Kidney (tissue), 13 donors: ENCODE measurements at regions not wholly inside any gene's neighbourhood (a gene's known extent, or its start where the extent isn't known, plus 50 kb on each side); places are given as distances from the start of the nearest gene placed in this dataset.

Experiments
- DNase-seq, 5 donors: peaks; one replicate each; pipeline ENCODE4 v3.0.0-alpha.2; 2013 to 2020
- FAIRE-seq: peaks from 2 replicates; lab custom pipeline; 2012; peaks lifted over from hg19 to GRCh38; lab: Jason Lieb, UNC
- H3K27ac ChIP-seq, 2 donors: one replicate each; pipeline ENCODE4 v1.7.0; 2013; ENCODE audit warnings: low read depth in 2 of 2, low read length in 2 of 2, inconsistent platforms in 1 of 2
- H3K27me3 ChIP-seq: one replicate; pipeline ENCODE4 v1.7.1; 2013; ENCODE audit warnings: low read length, inconsistent platforms; ENCODE audit not compliant: control insufficient read depth, insufficient read depth
- H3K36me3 ChIP-seq, 3 donors: one replicate each; pipeline versions ENCODE4 v1.7.0 to v1.7.1; 2013; ENCODE audit warnings: low read length in 3 of 3, control low read depth in 1 of 3, inconsistent platforms in 1 of 3; ENCODE audit not compliant: insufficient read depth in 3 of 3, control insufficient read depth in 2 of 3
- H3K4me1 ChIP-seq, 3 donors: one replicate each; pipeline versions ENCODE4 v1.7.0 to v1.7.1; 2013; ENCODE audit warnings: low read length in 3 of 3, inconsistent platforms in 1 of 3, low read depth in 1 of 3; ENCODE audit not compliant: control insufficient read depth in 2 of 3, insufficient read depth in 2 of 3
- H3K4me3 ChIP-seq, 3 donors: one replicate each; pipeline versions ENCODE4 v1.7.0 to v1.8.1; 2013; ENCODE audit warnings: low read length in 3 of 3, control low read depth in 1 of 3, inconsistent platforms in 1 of 3
- H3K9ac ChIP-seq, 3 donors: one replicate each; pipeline versions ENCODE4 v1.7.0 to v1.7.1; 2013; ENCODE audit warnings: low read length in 3 of 3, control low read depth in 1 of 3, inconsistent platforms in 1 of 3
- H3K9me3 ChIP-seq, 3 donors: one replicate each; pipeline versions ENCODE4 v1.7.0 to v1.7.1; 2013; ENCODE audit warnings: low read length in 3 of 3, control low read depth in 1 of 3, inconsistent platforms in 1 of 3; ENCODE audit not compliant: control insufficient read depth in 2 of 3, insufficient read depth in 1 of 3
- intact Hi-C: fragments of 100-400 bp; cut with DNase I; formaldehyde crosslinking; loops from one replicate; pipeline ENCODE4 v1.11.1; 2022
- TF ChIP-seq, protein P1 (sequence below): IDR thresholded peaks from 3 replicates; pipeline ENCODE4 v1.5.1; 2012; ENCODE audit warnings: mild to moderate bottlenecking, moderate library complexity, borderline replicate concordance; ENCODE audit not compliant: insufficient read depth; ENCODE audit errors: extremely low read depth
- donor health status: control.
- donor health status: control.
- donor health status: control.
- donor health status: control.
- donor health status: control.
- donor health status: DM: yes; HTN: yes; CAD: no.
- donor health status: Normal renal cell carcinoma (clear cell type).

DNA sequence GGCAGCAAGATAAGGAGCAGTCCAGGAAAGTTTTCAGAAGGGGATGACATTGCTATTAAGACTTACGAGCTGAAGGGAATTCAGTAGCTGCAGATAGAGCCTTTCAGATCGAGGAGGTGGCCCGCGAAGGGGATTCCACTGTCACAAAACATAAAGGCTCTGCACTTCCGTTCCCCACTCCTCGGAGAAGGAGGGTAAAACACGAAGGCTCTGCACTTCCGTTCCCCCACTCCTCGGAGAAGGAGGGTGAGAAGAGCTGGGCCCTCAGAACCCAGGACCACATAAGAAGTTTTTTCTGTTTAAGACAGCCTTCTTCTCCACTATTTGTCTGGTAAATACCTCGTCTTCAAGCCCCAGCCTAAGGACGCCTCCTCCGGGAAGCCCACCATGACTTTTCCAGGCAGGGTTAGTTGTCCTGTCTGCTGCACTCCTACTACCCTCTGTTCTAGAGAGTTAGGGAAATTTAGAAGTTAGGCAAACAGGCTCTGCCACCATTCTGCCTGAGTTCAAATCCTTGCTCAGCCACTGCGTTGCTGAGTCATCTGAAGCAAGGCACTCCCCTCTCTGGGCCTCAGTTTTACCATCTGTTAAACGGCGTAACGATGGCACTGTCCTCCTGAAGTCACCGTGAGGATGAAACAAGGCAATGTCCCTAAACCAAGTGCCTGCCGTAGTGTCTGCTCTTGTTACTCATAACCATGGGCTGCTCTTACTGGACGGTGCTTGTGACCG, 134.1 kb upstream of the HES1 start:
- intact Hi-C loops, result loop anchor here (10.0 kb wide), 1 partner anchor 133 kb away; the partner anchor contains the start of gene HES1
- no peak for DNase-seq
- no peak for FAIRE-seq
- H3K4me1 ChIP-seq, result peaks cover 0 to 15% (median 13%) of the 10 kb centered on the region in 3 donors
- H3K9me3 ChIP-seq, result no peaks in the 10 kb centered on the region
- H3K27me3 ChIP-seq, result no peaks in the 10 kb centered on the region
- no peak overlapping the region for H3K4me3 ChIP-seq
- no peaks in the 10 kb centered on the region for H3K36me3 ChIP-seq
- no peak overlapping the region for H3K9ac ChIP-seq
- TF ChIP-seq, protein P1, sequence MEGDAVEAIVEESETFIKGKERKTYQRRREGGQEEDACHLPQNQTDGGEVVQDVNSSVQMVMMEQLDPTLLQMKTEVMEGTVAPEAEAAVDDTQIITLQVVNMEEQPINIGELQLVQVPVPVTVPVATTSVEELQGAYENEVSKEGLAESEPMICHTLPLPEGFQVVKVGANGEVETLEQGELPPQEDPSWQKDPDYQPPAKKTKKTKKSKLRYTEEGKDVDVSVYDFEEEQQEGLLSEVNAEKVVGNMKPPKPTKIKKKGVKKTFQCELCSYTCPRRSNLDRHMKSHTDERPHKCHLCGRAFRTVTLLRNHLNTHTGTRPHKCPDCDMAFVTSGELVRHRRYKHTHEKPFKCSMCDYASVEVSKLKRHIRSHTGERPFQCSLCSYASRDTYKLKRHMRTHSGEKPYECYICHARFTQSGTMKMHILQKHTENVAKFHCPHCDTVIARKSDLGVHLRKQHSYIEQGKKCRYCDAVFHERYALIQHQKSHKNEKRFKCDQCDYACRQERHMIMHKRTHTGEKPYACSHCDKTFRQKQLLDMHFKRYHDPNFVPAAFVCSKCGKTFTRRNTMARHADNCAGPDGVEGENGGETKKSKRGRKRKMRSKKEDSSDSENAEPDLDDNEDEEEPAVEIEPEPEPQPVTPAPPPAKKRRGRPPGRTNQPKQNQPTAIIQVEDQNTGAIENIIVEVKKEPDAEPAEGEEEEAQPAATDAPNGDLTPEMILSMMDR, result no peak
- H3K27ac ChIP-seq, result no peak overlapping the region

DNA sequence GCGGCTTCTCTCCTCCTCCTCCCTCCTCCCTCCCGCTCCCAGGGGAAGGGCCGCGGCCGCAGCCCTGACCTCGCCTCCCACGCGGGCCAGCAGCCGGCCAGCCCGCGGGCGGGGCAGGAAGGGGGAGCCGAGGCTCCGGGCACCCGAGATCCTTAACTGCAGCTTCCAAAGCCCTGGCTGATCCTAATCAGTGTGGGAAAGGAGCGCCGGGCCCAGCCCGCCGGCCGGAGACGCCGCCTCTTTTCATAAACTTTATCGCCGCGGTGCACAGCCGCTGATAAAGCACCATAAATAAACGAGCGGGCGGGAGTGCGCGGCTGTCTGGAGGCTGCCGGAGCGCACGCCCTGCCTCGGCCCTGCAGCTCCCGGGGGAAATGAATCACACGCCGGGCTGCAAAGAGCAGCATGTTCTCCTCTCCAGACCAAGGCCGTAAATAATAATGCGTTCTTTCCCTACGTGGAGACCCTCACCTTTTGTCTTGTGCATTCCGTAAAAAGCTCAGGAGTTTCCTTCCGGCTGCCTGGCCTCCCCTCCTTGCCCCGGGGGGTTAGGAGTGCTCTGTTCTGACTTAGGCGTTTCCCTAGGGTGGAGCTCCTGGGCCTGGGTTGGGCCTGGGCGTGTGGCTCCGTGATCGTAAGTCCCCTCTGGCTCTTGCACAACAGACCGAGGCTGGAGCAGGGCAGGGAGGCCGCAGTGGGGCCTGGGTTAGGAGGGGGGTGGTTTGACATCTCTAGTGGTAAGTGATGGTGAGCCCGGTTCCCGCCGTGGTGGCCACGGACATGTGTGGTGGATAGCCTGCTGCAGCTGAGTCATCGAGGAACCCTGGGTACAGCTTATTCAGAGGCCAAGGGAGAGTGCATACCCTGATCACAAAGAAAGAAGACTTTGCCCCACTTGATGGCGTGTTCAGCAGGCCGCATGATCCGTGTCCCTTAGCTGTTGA, 132.6 kb upstream of the HES1 start:
- intact Hi-C loops, result loop anchor here (10.0 kb wide), 1 partner anchor 131 kb away; the partner anchor contains the start of gene HES1
- peak overlapping the region in 2 of 3 donors; percentile 32 to 48 for H3K4me3 ChIP-seq
- no peaks in the 10 kb centered on the region for H3K9me3 ChIP-seq
- no peaks in the 10 kb centered on the region for H3K36me3 ChIP-seq
- TF ChIP-seq, protein P1, result no peak
- no peak for FAIRE-seq
- H3K9ac ChIP-seq, result peak overlapping the region in 1 of 3 donors; percentile 46
- peak overlapping the region; percentile 75 to 83 for H3K27ac ChIP-seq
- H3K27me3 ChIP-seq, result no peaks in the 10 kb centered on the region
- H3K4me1 ChIP-seq, result peaks cover 0 to 15% (median 10%) of the 10 kb centered on the region in 3 donors
- peak; percentile 88 to 97 (median 91) for DNase-seq

DNA sequence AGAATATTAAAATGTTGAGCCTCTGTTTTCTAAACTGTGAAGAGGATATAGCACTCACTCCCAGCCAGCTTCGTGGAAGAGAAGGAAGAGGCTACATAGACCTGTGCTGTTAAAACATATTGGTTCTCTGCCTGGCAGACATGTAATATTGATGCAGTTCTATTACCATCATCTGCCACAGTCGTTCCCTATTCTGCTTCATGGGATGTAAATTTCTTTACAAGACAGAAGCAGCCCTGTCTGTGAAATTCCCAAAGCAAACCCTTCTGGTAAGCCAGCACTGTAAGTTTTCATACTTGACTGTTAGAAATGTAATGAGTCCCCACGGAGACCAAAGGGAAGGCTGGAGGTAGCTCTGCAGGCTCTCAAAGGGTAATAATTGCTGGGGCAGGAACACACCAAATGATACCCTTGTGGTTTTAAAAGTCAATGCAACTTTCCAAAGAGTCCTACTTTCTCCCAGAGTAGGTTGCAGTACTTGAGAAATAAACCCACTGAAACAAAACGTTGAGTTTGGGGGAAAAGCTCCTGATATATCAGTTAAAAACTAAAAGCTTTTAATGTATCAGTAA, 129.9 kb upstream of the HES1 start:
- no peak overlapping the region for H3K4me3 ChIP-seq
- FAIRE-seq (no peak), DNase-seq (no peak)
- TF ChIP-seq, protein P1, result no peak
- H3K4me1 ChIP-seq, result peaks cover 0 to 15% (median 10%) of the 10 kb centered on the region in 3 donors
- no peak overlapping the region for H3K27ac ChIP-seq
- intact Hi-C loops, result loop anchor here (10.0 kb wide), 1 partner anchor 129 kb away; the partner anchor contains the start of gene HES1
- H3K9me3 ChIP-seq, result no peaks in the 10 kb centered on the region
- H3K36me3 ChIP-seq, result no peaks in the 10 kb centered on the region
- no peak overlapping the region for H3K9ac ChIP-seq
- H3K27me3 ChIP-seq, result no peaks in the 10 kb centered on the region
